SK-N-MC (cell line): ENCODE measurements at regions not wholly inside any gene's neighbourhood (a gene's known extent, or its start where the extent isn't known, plus 50 kb on each side); places are given as distances from the start of the nearest gene placed in this dataset.

Source experiments
- DNase-seq: peaks from one replicate; pipeline ENCODE4 v3.0.0-alpha.2; 2011; ENCODE audit warnings: low read depth, low spot score
- H3K27ac ChIP-seq: fragments of 200-600 bp; sonication (generic); 2 replicates; pipeline ENCODE4 v1.5.1; 2016; ENCODE audit warnings: mixed run types
- H3K36me3 ChIP-seq: fragments of 200-600 bp; sonication (generic); 2 replicates; pipeline ENCODE4 v1.6.1; 2017; ENCODE audit warnings: antibody characterized with exemption, low read length, mixed read lengths; ENCODE audit not compliant: insufficient read depth
- H3K4me3 ChIP-seq: fragments of 200-600 bp; sonication (generic); 2 replicates; pipeline ENCODE4 v1.5.1; 2016
- H3K9ac ChIP-seq: fragments of 200-600 bp; sonication (generic); 2 replicates; pipeline ENCODE4 v1.8.0; 2017; ENCODE audit warnings: mixed run types, mixed read lengths; ENCODE audit not compliant: insufficient read length
- H3K9me3 ChIP-seq: fragments of 200-600 bp; sonication (generic); 2 replicates; pipeline ENCODE4 v1.6.1; 2017; ENCODE audit warnings: low read depth, mild to moderate bottlenecking, antibody characterized with exemption, low read length, moderate library complexity, mixed read lengths
- EZH2 ChIP-seq: fragments of 200-600 bp; sonication (generic); IDR thresholded peaks from one replicate; pipeline ENCODE4 v1.6.1; 2017; ENCODE audit warnings: antibody characterized with exemption
- FOXP2 ChIP-seq: optimal IDR thresholded peaks from 2 replicates; pipeline ENCODE3; 2011; ENCODE audit warnings: mild to moderate bottlenecking, moderate library complexity; ENCODE audit not compliant: insufficient read depth; ENCODE audit errors: extremely low read length, control extremely low read depth
- POLR2AphosphoS5 ChIP-seq: IDR thresholded peaks from 2 replicates; pipeline ENCODE4 v1.6.1; 2012; ENCODE audit warnings: mild to moderate bottlenecking, low read depth, low read length, borderline replicate concordance

- Histone ChIP-seq H3K9me3 (no peaks in the 10 kb centered on the region), H3K4me3 (no peak overlapping the region), H3K36me3 (no peaks in the 10 kb centered on the region), H3K9ac (no peak overlapping the region), H3K27ac (no peak overlapping the region)
- no peak for DNase-seq
- TF ChIP-seq EZH2 (no peak), FOXP2 (no peak), POLR2AphosphoS5 (no peak)
These were observed 67.4 kb upstream of the SPINK5 start for GRCh38 chr5:147996379-147996778.

DNA sequence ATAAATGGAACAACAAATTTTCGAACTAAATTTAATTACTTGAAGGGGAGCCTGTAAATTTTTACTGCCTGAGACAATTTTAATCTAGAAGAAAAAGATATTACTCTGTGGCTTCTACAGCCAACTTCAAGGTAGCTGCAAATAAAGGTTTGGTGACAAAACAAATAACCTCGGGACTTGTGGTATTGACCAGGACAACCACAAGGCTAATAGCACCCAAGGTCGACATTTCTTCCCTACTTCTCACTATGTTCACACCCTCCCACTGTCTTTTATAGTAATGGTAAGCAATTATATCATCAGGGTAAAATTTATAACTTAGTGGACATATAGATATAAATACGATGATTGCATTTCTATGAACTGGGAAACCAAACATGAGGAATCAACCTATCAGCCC lies 67.9 kb upstream of the SPINK5 start:
- no peak for DNase-seq
- Histone ChIP-seq H3K27ac (no peak overlapping the region), H3K4me3 (no peak overlapping the region), H3K36me3 (no peaks in the 10 kb centered on the region), H3K9ac (no peak overlapping the region), H3K9me3 (no peaks in the 10 kb centered on the region)
- TF ChIP-seq EZH2 (no peak), FOXP2 (no peak), POLR2AphosphoS5 (no peak)

DNA sequence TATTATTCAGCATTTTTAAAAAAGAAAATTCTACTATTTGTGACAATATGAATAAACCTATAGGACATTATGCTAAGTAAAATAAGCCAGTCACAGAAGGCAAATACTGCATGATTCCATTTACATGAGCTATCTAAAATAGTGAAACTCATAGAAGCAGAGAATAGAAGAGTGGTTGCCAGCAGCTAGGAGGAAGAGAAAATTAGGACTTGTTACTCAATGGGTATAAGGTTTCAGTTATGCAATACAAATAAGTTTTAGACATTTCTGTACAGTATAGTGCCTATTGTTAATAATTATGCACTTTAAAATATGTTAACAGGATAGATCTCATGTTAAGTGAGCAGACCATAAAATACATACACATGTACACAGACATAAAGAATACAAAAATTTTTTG lies 73.8 kb upstream of the SPINK5 start:
- Histone ChIP-seq H3K9me3 (no peaks in the 10 kb centered on the region), H3K9ac (no peak overlapping the region), H3K4me3 (no peak overlapping the region), H3K36me3 (no peaks in the 10 kb centered on the region), H3K27ac (no peak overlapping the region)
- no peak for TF ChIP-seq FOXP2
- no peak for TF ChIP-seq POLR2AphosphoS5
- TF ChIP-seq EZH2: no peak
- no peak for DNase-seq

- no peak for TF ChIP-seq FOXP2
- Histone ChIP-seq H3K9me3 (no peaks in the 10 kb centered on the region), H3K36me3 (no peaks in the 10 kb centered on the region), H3K27ac (no peak overlapping the region), H3K4me3 (no peak overlapping the region), H3K9ac (no peak overlapping the region)
- no peak for DNase-seq
These were observed 74.5 kb upstream of the SPINK5 start for GRCh38 chr5:147989239-147989638.

DNA sequence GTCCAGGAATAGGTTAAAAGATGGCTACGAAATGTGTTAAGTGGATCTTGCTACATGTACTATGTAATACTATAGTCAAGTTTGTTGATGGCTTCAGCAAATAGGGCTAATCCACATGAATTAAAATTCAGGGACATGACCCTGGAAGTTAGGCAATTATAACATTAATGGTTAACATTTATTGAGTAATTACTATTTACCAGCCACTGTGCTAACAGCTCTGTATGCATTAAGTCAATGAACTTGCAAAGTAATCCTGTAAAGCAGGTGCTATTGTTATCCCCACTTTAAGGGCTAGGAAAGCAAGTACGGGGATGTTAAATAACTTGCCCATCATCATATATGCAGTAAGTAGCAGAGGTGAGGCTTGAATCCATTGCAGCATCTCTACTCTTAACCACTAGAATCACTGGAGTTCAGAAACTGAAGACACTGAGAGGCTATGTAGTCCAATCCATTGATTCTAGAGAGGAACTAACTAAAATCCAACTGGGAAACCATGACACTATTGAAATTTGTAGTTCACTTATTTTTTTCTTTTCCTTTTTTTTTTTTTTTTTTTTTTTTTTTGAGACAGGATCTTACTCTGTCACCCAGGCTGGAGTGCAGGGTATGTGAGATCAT lies 77.5 kb upstream of the SPINK5 start:
- Histone ChIP-seq H3K4me3 (no peak overlapping the region), H3K9me3 (no peaks in the 10 kb centered on the region), H3K36me3 (no peaks in the 10 kb centered on the region), H3K27ac (no peak overlapping the region), H3K9ac (no peak overlapping the region)
- DNase-seq: no peak
- TF ChIP-seq POLR2AphosphoS5 (no peak), EZH2 (no peak), FOXP2 (no peak)

GRCh38 chr5:147985608-147986007 lies 78.2 kb upstream of the SPINK5 start:
- Histone ChIP-seq H3K9me3 (no peaks in the 10 kb centered on the region), H3K4me3 (no peak overlapping the region), H3K36me3 (no peaks in the 10 kb centered on the region), H3K9ac (no peak overlapping the region), H3K27ac (no peak overlapping the region)
- DNase-seq: no peak
- no peak for TF ChIP-seq FOXP2
- no peak for TF ChIP-seq POLR2AphosphoS5
- TF ChIP-seq EZH2: no peak

DNA sequence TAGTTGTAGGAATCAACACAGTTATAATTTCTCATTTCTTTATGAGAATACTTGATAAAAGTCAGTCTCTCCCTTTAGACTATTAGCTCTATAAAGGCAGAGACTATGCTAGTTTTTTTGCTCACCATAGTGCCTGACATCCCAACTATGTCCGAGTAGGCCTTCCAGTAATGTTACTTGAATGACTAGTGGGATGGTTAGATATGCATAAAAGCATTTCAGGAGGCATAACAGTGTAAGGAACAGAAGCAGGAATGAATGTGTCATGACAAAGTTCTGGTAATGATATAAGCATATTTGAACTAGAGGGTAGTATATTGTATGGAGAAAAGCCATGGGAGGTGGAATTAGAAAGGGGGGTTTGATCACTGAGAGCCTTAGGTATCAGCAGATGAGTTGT lies 77.4 kb upstream of the C5orf46 start:
- Histone ChIP-seq H3K9me3 (no peaks in the 10 kb centered on the region), H3K4me3 (no peak overlapping the region), H3K9ac (no peak overlapping the region), H3K36me3 (no peaks in the 10 kb centered on the region), H3K27ac (no peak overlapping the region)
- DNase-seq: no peak
- TF ChIP-seq FOXP2: no peak
- TF ChIP-seq EZH2: no peak
- no peak for TF ChIP-seq POLR2AphosphoS5

DNA sequence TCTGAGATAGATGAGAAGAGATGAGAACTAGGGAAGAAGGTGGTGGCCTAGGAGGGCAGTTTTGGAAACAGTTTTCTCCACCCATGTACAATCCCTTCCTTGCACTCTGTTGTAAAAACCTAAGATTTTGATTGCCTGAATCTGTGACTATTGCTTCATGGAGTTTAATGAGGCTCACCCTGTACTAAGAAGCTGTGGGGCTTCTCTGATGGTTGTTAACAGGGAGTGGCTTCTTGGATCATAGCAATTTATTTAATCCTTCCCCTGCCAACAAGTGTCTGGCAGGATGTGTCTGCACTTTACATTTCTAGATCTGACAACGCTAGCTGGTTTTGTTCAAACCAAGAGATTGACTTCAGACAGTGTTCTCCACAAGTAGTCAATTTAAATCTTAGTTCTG lies 74.7 kb upstream of the C5orf46 start:
- H3K27ac ChIP-seq: no peak overlapping the region
- no peak overlapping the region for H3K4me3 ChIP-seq
- DNase-seq: no peak
- no peak for TF ChIP-seq POLR2AphosphoS5
- no peak for TF ChIP-seq EZH2
- TF ChIP-seq FOXP2: no peak
- H3K9me3 ChIP-seq: no peaks in the 10 kb centered on the region
- H3K36me3 ChIP-seq: no peaks in the 10 kb centered on the region
- H3K9ac ChIP-seq: no peak overlapping the region

GRCh38 chr5:147979761-147980160 lies 73.4 kb upstream of the C5orf46 start:
- H3K9ac ChIP-seq: no peak overlapping the region
- H3K4me3 ChIP-seq: no peak overlapping the region
- no peaks in the 10 kb centered on the region for H3K36me3 ChIP-seq
- no peaks in the 10 kb centered on the region for H3K9me3 ChIP-seq
- no peak overlapping the region for H3K27ac ChIP-seq
- TF ChIP-seq EZH2 (no peak), FOXP2 (no peak), POLR2AphosphoS5 (no peak)
- DNase-seq: no peak
